HL-60 (cell line): ENCODE measurements at regions not wholly inside any gene's neighbourhood (a gene's known extent, or its start where the extent isn't known, plus 50 kb on each side); places are given as distances from the start of the nearest gene placed in this dataset.

ENCODE experiments used
- DNase-seq, 2 experiments: peaks; one replicate each; pipeline ENCODE4 v3.0.0-alpha.2; 2010 to 2020; ENCODE audit warnings: low read depth in 1 of 2, low spot score in 1 of 2
- H3K27ac ChIP-seq: fragments of 250-450 bp; sonication (Bioruptor Pico); replicated peaks from 2 replicates; pipeline ENCODE4 v1.5.1; 2020; ENCODE audit warnings: mild to moderate bottlenecking, moderate library complexity
- H3K27me3 ChIP-seq: fragments of 250-450 bp; sonication (Bioruptor Pico); 2 replicates; pipeline ENCODE4 v1.5.1; 2021; ENCODE audit warnings: mild to moderate bottlenecking, moderate library complexity; ENCODE audit not compliant: insufficient read depth, poor library complexity, severe bottlenecking
- H3K4me3 ChIP-seq: replicated peaks from 2 replicates; pipeline ENCODE4 v1.5.1; 2011; ENCODE audit warnings: mild to moderate bottlenecking, control low read depth, low read length; ENCODE audit not compliant: insufficient read depth
- GABPA ChIP-seq: IDR thresholded peaks from 2 replicates; pipeline ENCODE4 v1.6.1; 2012; ENCODE audit warnings: low read depth
- POLR2AphosphoS5 ChIP-seq: IDR thresholded peaks from 2 replicates; pipeline ENCODE4 v1.6.1; 2012; ENCODE audit warnings: low read depth
- SPI1 ChIP-seq: IDR thresholded peaks from 2 replicates; pipeline ENCODE4 v1.6.1; 2012; ENCODE audit warnings: low read depth, mild to moderate bottlenecking, borderline replicate concordance
- TF ChIP-seq, protein P1 (sequence below): IDR thresholded peaks from one replicate; pipeline ENCODE4 v1.5.1; 2011; ENCODE audit warnings: low read length, control low read depth, inconsistent platforms; ENCODE audit not compliant: insufficient read depth
- TF ChIP-seq, protein P2 (sequence below): IDR thresholded peaks from 2 replicates; pipeline ENCODE4 v1.6.1; 2012; ENCODE audit warnings: low read depth; ENCODE audit not compliant: insufficient replicate concordance

GRCh38 chr11:111194860-111195568, 50.5 kb upstream of the POU2AF2 start:
- Histone ChIP-seq H3K27me3 (no peaks in the 10 kb centered on the region), H3K4me3 (no peak overlapping the region), H3K27ac (no peak overlapping the region)
- TF ChIP-seq POLR2AphosphoS5, result no peak
- TF ChIP-seq, protein P1, sequence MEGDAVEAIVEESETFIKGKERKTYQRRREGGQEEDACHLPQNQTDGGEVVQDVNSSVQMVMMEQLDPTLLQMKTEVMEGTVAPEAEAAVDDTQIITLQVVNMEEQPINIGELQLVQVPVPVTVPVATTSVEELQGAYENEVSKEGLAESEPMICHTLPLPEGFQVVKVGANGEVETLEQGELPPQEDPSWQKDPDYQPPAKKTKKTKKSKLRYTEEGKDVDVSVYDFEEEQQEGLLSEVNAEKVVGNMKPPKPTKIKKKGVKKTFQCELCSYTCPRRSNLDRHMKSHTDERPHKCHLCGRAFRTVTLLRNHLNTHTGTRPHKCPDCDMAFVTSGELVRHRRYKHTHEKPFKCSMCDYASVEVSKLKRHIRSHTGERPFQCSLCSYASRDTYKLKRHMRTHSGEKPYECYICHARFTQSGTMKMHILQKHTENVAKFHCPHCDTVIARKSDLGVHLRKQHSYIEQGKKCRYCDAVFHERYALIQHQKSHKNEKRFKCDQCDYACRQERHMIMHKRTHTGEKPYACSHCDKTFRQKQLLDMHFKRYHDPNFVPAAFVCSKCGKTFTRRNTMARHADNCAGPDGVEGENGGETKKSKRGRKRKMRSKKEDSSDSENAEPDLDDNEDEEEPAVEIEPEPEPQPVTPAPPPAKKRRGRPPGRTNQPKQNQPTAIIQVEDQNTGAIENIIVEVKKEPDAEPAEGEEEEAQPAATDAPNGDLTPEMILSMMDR, result no peak
- no peak for TF ChIP-seq GABPA
- TF ChIP-seq, protein P2, sequence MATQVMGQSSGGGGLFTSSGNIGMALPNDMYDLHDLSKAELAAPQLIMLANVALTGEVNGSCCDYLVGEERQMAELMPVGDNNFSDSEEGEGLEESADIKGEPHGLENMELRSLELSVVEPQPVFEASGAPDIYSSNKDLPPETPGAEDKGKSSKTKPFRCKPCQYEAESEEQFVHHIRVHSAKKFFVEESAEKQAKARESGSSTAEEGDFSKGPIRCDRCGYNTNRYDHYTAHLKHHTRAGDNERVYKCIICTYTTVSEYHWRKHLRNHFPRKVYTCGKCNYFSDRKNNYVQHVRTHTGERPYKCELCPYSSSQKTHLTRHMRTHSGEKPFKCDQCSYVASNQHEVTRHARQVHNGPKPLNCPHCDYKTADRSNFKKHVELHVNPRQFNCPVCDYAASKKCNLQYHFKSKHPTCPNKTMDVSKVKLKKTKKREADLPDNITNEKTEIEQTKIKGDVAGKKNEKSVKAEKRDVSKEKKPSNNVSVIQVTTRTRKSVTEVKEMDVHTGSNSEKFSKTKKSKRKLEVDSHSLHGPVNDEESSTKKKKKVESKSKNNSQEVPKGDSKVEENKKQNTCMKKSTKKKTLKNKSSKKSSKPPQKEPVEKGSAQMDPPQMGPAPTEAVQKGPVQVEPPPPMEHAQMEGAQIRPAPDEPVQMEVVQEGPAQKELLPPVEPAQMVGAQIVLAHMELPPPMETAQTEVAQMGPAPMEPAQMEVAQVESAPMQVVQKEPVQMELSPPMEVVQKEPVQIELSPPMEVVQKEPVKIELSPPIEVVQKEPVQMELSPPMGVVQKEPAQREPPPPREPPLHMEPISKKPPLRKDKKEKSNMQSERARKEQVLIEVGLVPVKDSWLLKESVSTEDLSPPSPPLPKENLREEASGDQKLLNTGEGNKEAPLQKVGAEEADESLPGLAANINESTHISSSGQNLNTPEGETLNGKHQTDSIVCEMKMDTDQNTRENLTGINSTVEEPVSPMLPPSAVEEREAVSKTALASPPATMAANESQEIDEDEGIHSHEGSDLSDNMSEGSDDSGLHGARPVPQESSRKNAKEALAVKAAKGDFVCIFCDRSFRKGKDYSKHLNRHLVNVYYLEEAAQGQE, result no peak
- TF ChIP-seq SPI1, result no peak
- DNase-seq, result no peak

- no peak for DNase-seq
- TF ChIP-seq GABPA, result no peak
- no peak for TF ChIP-seq POLR2AphosphoS5
- no peak for TF ChIP-seq SPI1
- TF ChIP-seq, protein P2, result no peak
- TF ChIP-seq, protein P1, result no peak
- H3K27me3 ChIP-seq, result no peaks in the 10 kb centered on the region
- H3K27ac ChIP-seq, result no peak overlapping the region
- no peak overlapping the region for H3K4me3 ChIP-seq
These were observed 51.5 kb upstream of the POU2AF2 start for GRCh38 chr11:111193924-111194490.

GRCh38 chr11:111189466-111189865, 56.1 kb upstream of the POU2AF2 start:
- Histone ChIP-seq H3K4me3 (no peak overlapping the region), H3K27me3 (no peaks in the 10 kb centered on the region), H3K27ac (no peak overlapping the region)
- DNase-seq, result no peak
- TF ChIP-seq GABPA (no peak), POLR2AphosphoS5 (no peak), SPI1 (no peak)
- TF ChIP-seq, protein P1, result no peak
- TF ChIP-seq, protein P2, result no peak
